ENCODE measurements at regions not wholly inside any gene's neighbourhood (a gene's known extent, or its start where the extent isn't known, plus 50 kb on each side); places are given as distances from the start of the nearest gene placed in this dataset.

DNA sequence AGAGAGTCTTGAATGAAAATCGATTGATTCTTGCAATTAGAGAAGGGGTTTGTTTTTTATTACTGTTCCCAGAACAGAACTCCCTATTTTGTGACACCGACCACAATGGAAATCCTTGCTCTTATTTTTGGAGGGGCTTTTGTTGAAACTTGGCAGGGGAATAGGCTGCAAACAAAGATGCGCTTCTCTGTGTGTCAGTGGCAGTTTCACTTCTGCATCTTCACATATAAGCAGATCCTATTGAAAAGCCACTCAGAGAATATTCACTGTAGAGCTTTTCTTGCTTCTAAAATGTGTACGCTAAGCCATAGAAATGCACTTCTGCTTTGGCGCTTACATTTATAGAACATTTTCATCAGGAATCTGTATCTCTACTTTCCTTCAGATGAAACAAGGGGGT is 1822.4 kb upstream of the SEL1L start:
- in situ Hi-C loops (cut with MboI; ENCODE audit: low pct_unique_long_range_greater_than_20kb, low sequenced_read_pairs, unreplicated experiment) = no loop called here
- TF ChIP-seq CTCF (IDR thresholded peaks at IDR 0.05; ENCODE audit: extremely low read depth, insufficient read depth, missing control alignments) = no peak
- DNase-seq (ENCODE audit: low spot score) = no peak

GRCh38 chr14:83372271-83372670 is 1838.6 kb upstream of the SEL1L start:
- no peak for DNase-seq (ENCODE audit: low spot score)
- no peak for TF ChIP-seq CTCF (IDR thresholded peaks at IDR 0.05; ENCODE audit: extremely low read depth, insufficient read depth, missing control alignments)
- in situ Hi-C loops (cut with MboI; ENCODE audit: low pct_unique_long_range_greater_than_20kb, low sequenced_read_pairs, unreplicated experiment) = no loop called here

- TF ChIP-seq CTCF (IDR thresholded peaks at IDR 0.05; ENCODE audit: extremely low read depth, insufficient read depth, missing control alignments) = no peak
- in situ Hi-C loops (cut with MboI; ENCODE audit: low pct_unique_long_range_greater_than_20kb, low sequenced_read_pairs, unreplicated experiment) = no loop called here
- DNase-seq (ENCODE audit: low spot score) = no peak
Observed at GRCh38 chr14:83379436-83379835, 1845.8 kb upstream of the SEL1L start.

- in situ Hi-C loops (cut with MboI; ENCODE audit: low pct_unique_long_range_greater_than_20kb, low sequenced_read_pairs, unreplicated experiment) = no loop called here
- no peak for TF ChIP-seq CTCF (IDR thresholded peaks at IDR 0.05; ENCODE audit: extremely low read depth, insufficient read depth, missing control alignments)
- no peak for DNase-seq (ENCODE audit: low spot score)
Observed at GRCh38 chr14:83384253-83384652, 1850.6 kb upstream of the SEL1L start.

- in situ Hi-C loops (cut with MboI; ENCODE audit: low pct_unique_long_range_greater_than_20kb, low sequenced_read_pairs, unreplicated experiment) = no loop called here
- no peak for DNase-seq (ENCODE audit: low spot score)
- no peak for TF ChIP-seq CTCF (IDR thresholded peaks at IDR 0.05; ENCODE audit: extremely low read depth, insufficient read depth, missing control alignments)
Observed at GRCh38 chr14:83395321-83395720, 1861.7 kb upstream of the SEL1L start.

GRCh38 chr14:83416476-83416875 is 1882.8 kb upstream of the SEL1L start:
- no peak for TF ChIP-seq CTCF (IDR thresholded peaks at IDR 0.05; ENCODE audit: extremely low read depth, insufficient read depth, missing control alignments)
- in situ Hi-C loops (cut with MboI; ENCODE audit: low pct_unique_long_range_greater_than_20kb, low sequenced_read_pairs, unreplicated experiment) = no loop called here
- no peak for DNase-seq (ENCODE audit: low spot score)

- no peak for TF ChIP-seq CTCF (IDR thresholded peaks at IDR 0.05; ENCODE audit: extremely low read depth, insufficient read depth, missing control alignments)
- DNase-seq (ENCODE audit: low spot score) = no peak
Observed at GRCh38 chr14:83419420-83419819, 1885.8 kb upstream of the SEL1L start.

More at GRCh38 chr14:83419420-83419819, 1885.8 kb upstream of the SEL1L start:
- in situ Hi-C loops (cut with MboI; ENCODE audit: low pct_unique_long_range_greater_than_20kb, low sequenced_read_pairs, unreplicated experiment) = no loop called here
